CD14-positive monocyte (primary cell): ENCODE measurements at regions not wholly inside any gene's neighbourhood (a gene's known extent, or its start where the extent isn't known, plus 50 kb on each side); places are given as distances from the start of the nearest gene placed in this dataset.

Experiments used
- DNase-seq, 3 donors: peaks; one replicate each; pipeline ENCODE4 v3.0.0-alpha.2; 2011 to 2022
- H2AFZ ChIP-seq: 2 replicates; pipeline ENCODE4 v1.6.0; 2012; ENCODE audit warnings: mild to moderate bottlenecking, low read depth, low read length, inconsistent platforms; ENCODE audit not compliant: insufficient read depth, poor library complexity, severe bottlenecking
- H3K27ac ChIP-seq, 2 donors: 1 replicate in 1 of 2; 2 replicates in 1 of 2; pipeline ENCODE4 v1.5.1; 2012 to 2013; ENCODE audit warnings: low read length in 2 of 2, control low read depth in 1 of 2, inconsistent platforms in 1 of 2, low read depth in 1 of 2, mild to moderate bottlenecking in 1 of 2
- H3K27me3 ChIP-seq, 2 donors: one replicate each; pipeline versions ENCODE4 v1.6.0 to v1.6.1; 2011 to 2013; ENCODE audit warnings: low read length in 2 of 2; ENCODE audit not compliant: control insufficient read depth in 2 of 2, insufficient read depth in 2 of 2
- H3K36me3 ChIP-seq, 2 donors: replicated peaks in 1 of 2; 1 replicate in 1 of 2; 2 replicates in 1 of 2; pipeline versions ENCODE4 v1.5.1 to v1.6.1; 2012 to 2013; ENCODE audit warnings: low read length in 2 of 2, control low read depth in 1 of 2, inconsistent platforms in 1 of 2, mild to moderate bottlenecking in 1 of 2; ENCODE audit not compliant: insufficient read depth in 2 of 2, control insufficient read depth in 1 of 2
- H3K4me1 ChIP-seq, 2 donors: 1 replicate in 1 of 2; 2 replicates in 1 of 2; pipeline versions ENCODE4 v1.5.1 to v1.6.1; 2012 to 2013; ENCODE audit warnings: low read length in 2 of 2, control low read depth in 1 of 2, inconsistent platforms in 1 of 2, mild to moderate bottlenecking in 1 of 2, moderate library complexity in 1 of 2; ENCODE audit not compliant: insufficient read depth in 2 of 2, control insufficient read depth in 1 of 2
- H3K4me2 ChIP-seq: replicated peaks from 2 replicates; pipeline ENCODE3; 2012; ENCODE audit warnings: low read length, moderate library complexity, mild to moderate bottlenecking; ENCODE audit not compliant: poor library complexity, severe bottlenecking; ENCODE audit errors: extremely low read depth
- H3K4me3 ChIP-seq, 3 experiments: fragments of 200-600 bp in 1 of 3; sonication (generic) in 1 of 3; replicated peaks in 1 of 3; 1 replicate in 2 of 3; 2 replicates in 1 of 3; pipeline ENCODE4 v1.5.1; 2011 to 2013; ENCODE audit warnings: low read length in 3 of 3, mild to moderate bottlenecking in 3 of 3, control low read depth in 2 of 3, low read depth in 2 of 3, inconsistent platforms in 1 of 3, moderate library complexity in 1 of 3
- H3K79me2 ChIP-seq: 2 replicates; pipeline ENCODE4 v1.6.0; 2012; ENCODE audit warnings: mild to moderate bottlenecking, control low read depth, inconsistent platforms, low read length, moderate library complexity; ENCODE audit not compliant: insufficient read depth
- H3K9ac ChIP-seq: 2 replicates; pipeline ENCODE4 v1.6.0; 2017; ENCODE audit warnings: low read length, mild to moderate bottlenecking; ENCODE audit not compliant: insufficient read depth, poor library complexity, severe bottlenecking
- H3K9me3 ChIP-seq, 2 donors: replicated peaks in 1 of 2; 1 replicate in 1 of 2; 2 replicates in 1 of 2; pipeline versions ENCODE4 v1.5.1 to v1.6.1; 2012 to 2013; ENCODE audit warnings: low read length in 2 of 2, control low read depth in 1 of 2; ENCODE audit not compliant: control insufficient read depth in 1 of 2, insufficient read depth in 1 of 2
- H4K20me1 ChIP-seq: 2 replicates; pipeline ENCODE4 v1.6.0; 2012; ENCODE audit warnings: mild to moderate bottlenecking, low read length, control low read depth, moderate library complexity; ENCODE audit not compliant: insufficient read depth
- H3K27ac Mint-ChIP-seq, 7 donors: one replicate each; pipeline ENCODE4 v1.8.0; 2020; ENCODE audit warnings: mild to moderate bottlenecking in 7 of 7, mixed read lengths in 7 of 7, moderate library complexity in 6 of 7, inconsistent platforms in 2 of 7
- H3K27me3 Mint-ChIP-seq, 3 donors: one replicate each; pipeline ENCODE4 v1.8.0; 2021 to 2022; ENCODE audit warnings: low read depth in 3 of 3, mild to moderate bottlenecking in 3 of 3, mixed read lengths in 3 of 3, moderate library complexity in 3 of 3, inconsistent platforms in 1 of 3
- H3K36me3 Mint-ChIP-seq, 2 donors: one replicate each; pipeline ENCODE4 v1.8.0; 2020; ENCODE audit warnings: mixed read lengths in 2 of 2, inconsistent platforms in 1 of 2, mild to moderate bottlenecking in 1 of 2
- H3K4me1 Mint-ChIP-seq: one replicate; pipeline ENCODE4 v1.8.0; 2020; ENCODE audit warnings: mild to moderate bottlenecking, mixed read lengths
- H3K4me3 Mint-ChIP-seq, 2 donors: one replicate each; pipeline ENCODE4 v1.8.0; 2020; ENCODE audit warnings: mild to moderate bottlenecking in 2 of 2, mixed read lengths in 2 of 2, moderate library complexity in 1 of 2
- H3K9me3 Mint-ChIP-seq, 7 donors: one replicate each; pipeline ENCODE4 v1.8.0; 2020 to 2022; ENCODE audit warnings: mixed read lengths in 7 of 7, mild to moderate bottlenecking in 6 of 7, moderate library complexity in 6 of 7, inconsistent platforms in 2 of 7
- WGBS: methylation state at CpG from one replicate; pipeline ENCODE4 v1.1.5; 2013; ENCODE audit warnings: missing lambda C conversion rate; ENCODE audit not compliant: insufficient coverage; 5-methylcytosine and 5-hydroxymethylcytosine counted together
- intact Hi-C, 2 donors: fragments of 100-400 bp; cut with micrococcal nuclease; formaldehyde crosslinking; loops; one replicate each; pipeline versions ENCODE4 v1.15.0 to v1.15.1; 2023
- TF ChIP-seq, protein P1 (sequence below): fragments of 200-600 bp; IDR thresholded peaks from one replicate; pipeline ENCODE4 v1.8.0; 2022; ENCODE audit warnings: antibody characterized with exemption, mild to moderate bottlenecking

DNA sequence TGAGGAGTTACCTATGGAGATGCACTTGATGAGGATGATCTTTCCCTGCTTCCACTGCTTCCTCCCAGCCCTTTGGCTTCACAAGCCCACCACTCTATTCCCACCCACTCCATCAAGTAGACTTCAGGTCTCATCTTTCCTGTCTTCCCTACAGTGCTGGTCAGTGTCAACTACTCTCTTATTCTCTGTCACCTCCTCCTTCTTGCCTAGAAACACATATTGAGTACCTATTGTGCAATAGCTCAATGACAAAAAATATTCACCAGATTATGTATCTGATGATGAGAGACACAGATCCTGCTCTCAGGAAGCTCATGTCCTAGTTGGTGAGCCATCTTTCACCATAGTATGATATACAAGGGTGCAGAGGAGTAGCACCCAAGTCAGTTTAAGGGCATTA, 82.2 kb upstream of the NFASC start:
- Histone ChIP-seq H3K9me3 (no peaks in the 10 kb centered on the region), H3K4me3 (no peak overlapping the region), H3K4me1 (no peaks in the 10 kb centered on the region), H3K27me3 (no peaks in the 10 kb centered on the region), H3K36me3 (no peaks in the 10 kb centered on the region), H3K4me2 (no peak overlapping the region), H3K79me2 (no peaks in the 10 kb centered on the region), H3K9ac (no peak overlapping the region), H2AFZ (no peak overlapping the region), H4K20me1 (no peaks in the 10 kb centered on the region), H3K27ac (no peak overlapping the region)
- no peak overlapping the region for H3K4me3 Mint-ChIP-seq
- H3K4me1 Mint-ChIP-seq = peaks cover 8% of the 10 kb centered on the region
- H3K9me3 Mint-ChIP-seq = peaks cover 3 to 14% (median 9%) of the 10 kb centered on the region in 7 donors
- H3K36me3 Mint-ChIP-seq = no peaks in the 10 kb centered on the region
- no peak for DNase-seq
- TF ChIP-seq, protein P1, sequence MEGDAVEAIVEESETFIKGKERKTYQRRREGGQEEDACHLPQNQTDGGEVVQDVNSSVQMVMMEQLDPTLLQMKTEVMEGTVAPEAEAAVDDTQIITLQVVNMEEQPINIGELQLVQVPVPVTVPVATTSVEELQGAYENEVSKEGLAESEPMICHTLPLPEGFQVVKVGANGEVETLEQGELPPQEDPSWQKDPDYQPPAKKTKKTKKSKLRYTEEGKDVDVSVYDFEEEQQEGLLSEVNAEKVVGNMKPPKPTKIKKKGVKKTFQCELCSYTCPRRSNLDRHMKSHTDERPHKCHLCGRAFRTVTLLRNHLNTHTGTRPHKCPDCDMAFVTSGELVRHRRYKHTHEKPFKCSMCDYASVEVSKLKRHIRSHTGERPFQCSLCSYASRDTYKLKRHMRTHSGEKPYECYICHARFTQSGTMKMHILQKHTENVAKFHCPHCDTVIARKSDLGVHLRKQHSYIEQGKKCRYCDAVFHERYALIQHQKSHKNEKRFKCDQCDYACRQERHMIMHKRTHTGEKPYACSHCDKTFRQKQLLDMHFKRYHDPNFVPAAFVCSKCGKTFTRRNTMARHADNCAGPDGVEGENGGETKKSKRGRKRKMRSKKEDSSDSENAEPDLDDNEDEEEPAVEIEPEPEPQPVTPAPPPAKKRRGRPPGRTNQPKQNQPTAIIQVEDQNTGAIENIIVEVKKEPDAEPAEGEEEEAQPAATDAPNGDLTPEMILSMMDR = no peak
- peaks cover 3 to 17% (median 3%) of the 10 kb centered on the region in 3 donors for H3K27me3 Mint-ChIP-seq
- no peak overlapping the region for H3K27ac Mint-ChIP-seq
- intact Hi-C loops = no loop called here

DNA sequence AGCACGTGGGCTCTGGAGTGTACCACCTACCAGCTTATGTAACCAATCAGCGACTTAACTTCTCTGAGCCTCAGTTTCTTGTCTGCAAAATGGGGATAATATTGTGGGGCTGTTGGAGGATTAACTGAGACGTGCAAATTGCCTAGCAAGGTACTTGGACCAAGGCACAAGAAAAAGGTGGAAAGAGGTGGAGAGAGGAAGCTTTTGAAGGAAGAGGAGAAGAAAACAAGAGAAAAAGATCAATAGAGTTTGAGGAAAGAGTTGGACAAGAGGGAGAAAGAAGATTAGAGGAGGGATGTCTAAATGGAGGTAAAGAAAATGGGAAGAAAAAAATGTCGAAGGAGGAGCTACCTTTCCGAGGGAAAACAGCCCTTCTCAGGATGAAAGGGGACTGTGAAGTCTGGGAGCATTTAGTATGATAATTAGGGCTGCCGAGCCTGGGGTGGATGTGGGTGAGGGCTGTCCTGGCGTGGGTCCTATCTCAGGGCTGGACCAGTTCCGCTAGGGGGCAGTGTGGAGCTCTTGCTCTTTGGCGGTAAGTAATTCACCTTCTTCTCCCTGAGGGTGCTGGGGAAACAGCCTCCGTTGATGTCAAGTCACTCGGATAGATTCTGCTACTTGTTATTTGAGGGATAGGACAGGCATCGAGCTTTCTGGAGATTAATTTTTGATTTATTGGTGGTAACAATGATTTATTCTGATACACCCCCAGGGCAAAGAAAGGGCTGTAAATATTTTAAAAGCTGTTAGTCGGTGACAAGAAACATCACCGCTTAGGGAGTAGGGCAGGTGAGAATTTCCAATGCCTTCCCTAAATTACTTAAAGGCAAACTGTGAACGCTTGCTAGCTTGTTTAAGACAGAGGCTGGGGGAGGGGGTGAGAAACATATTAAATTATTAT, 79.0 kb upstream of the NFASC start:
- Mint-ChIP-seq H3K36me3 (no peaks in the 10 kb centered on the region), H3K27me3 (peaks cover 5 to 19% (median 6%) of the 10 kb centered on the region in 3 donors), H3K4me1 (peaks cover 8% of the 10 kb centered on the region), H3K4me3 (no peak overlapping the region), H3K9me3 (peaks cover 1 to 12% (median 6%) of the 10 kb centered on the region in 7 donors), H3K27ac (no peak overlapping the region)
- no peak overlapping the region for H3K4me2 ChIP-seq
- WGBS = 26% methylated on average over 6 of the region's 15 CpGs
- H2AFZ ChIP-seq = no peak overlapping the region
- intact Hi-C loops = no loop called here
- no peaks in the 10 kb centered on the region for H3K4me1 ChIP-seq
- no peak overlapping the region for H3K4me3 ChIP-seq
- no peaks in the 10 kb centered on the region for H3K36me3 ChIP-seq
- peak; percentile 35 to 62 (median 41) for DNase-seq
- H4K20me1 ChIP-seq = no peaks in the 10 kb centered on the region
- TF ChIP-seq, protein P1 = peak; percentile 89
- no peak overlapping the region for H3K27ac ChIP-seq
- H3K9ac ChIP-seq = no peak overlapping the region
- H3K9me3 ChIP-seq = no peaks in the 10 kb centered on the region
- no peaks in the 10 kb centered on the region for H3K27me3 ChIP-seq
- no peaks in the 10 kb centered on the region for H3K79me2 ChIP-seq
